ENCODE measurements at regions not wholly inside any gene's neighbourhood (a gene's known extent, or its start where the extent isn't known, plus 50 kb on each side); places are given as distances from the start of the nearest gene placed in this dataset.

- no peak for DNase-seq
Observed at GRCh38 chr5:171651102-171651501, 134.5 kb upstream of the SMIM23 start.

GRCh38 chr5:171654881-171655280 lies 130.7 kb upstream of the SMIM23 start:
- peak; percentile 34 to 54 (median 50) for DNase-seq

- DNase-seq: no peak
Observed at GRCh38 chr5:171657473-171657872, 128.1 kb upstream of the SMIM23 start.

- DNase-seq: no peak
Observed at GRCh38 chr5:171659896-171660295, 125.7 kb upstream of the SMIM23 start.

- peak; percentile 62 to 81 (median 74) for DNase-seq
Observed at GRCh38 chr5:171660434-171660833, 125.2 kb upstream of the SMIM23 start.

- DNase-seq: no peak
Observed at GRCh38 chr5:171661143-171661542, 124.5 kb upstream of the SMIM23 start.

GRCh38 chr5:171663311-171664085 lies 122.1 kb upstream of the SMIM23 start:
- no peak for DNase-seq

GRCh38 chr5:171664489-171664888 lies 121.1 kb upstream of the SMIM23 start:
- DNase-seq: no peak

GRCh38 chr5:171666815-171667214 lies 118.8 kb upstream of the SMIM23 start:
- DNase-seq: no peak

GRCh38 chr5:171667341-171668096 lies 118.1 kb upstream of the SMIM23 start:
- DNase-seq: no peak

- DNase-seq: no peak
Observed at GRCh38 chr5:171668097-171668412, 117.6 kb upstream of the SMIM23 start.

GRCh38 chr5:171669571-171669970 lies 116.0 kb upstream of the SMIM23 start:
- no peak for DNase-seq

GRCh38 chr5:171672556-171672955 lies 113.1 kb upstream of the SMIM23 start:
- no peak for DNase-seq

GRCh38 chr5:171673328-171673727 lies 112.3 kb upstream of the SMIM23 start:
- no peak for DNase-seq

GRCh38 chr5:171673840-171674239 lies 111.8 kb upstream of the SMIM23 start:
- no peak for DNase-seq

GRCh38 chr5:171675511-171675910 lies 110.1 kb upstream of the SMIM23 start:
- no peak for DNase-seq

GRCh38 chr5:171676286-171676944 lies 109.2 kb upstream of the SMIM23 start:
- peak; percentile 88 to 96 (median 92) for DNase-seq

GRCh38 chr5:171678646-171679045 lies 107.0 kb upstream of the SMIM23 start:
- no peak for DNase-seq

- no peak for DNase-seq
Observed at GRCh38 chr5:171680485-171680884, 105.1 kb upstream of the SMIM23 start.

GRCh38 chr5:171681061-171681460 lies 104.6 kb upstream of the SMIM23 start:
- no peak for DNase-seq

GRCh38 chr5:171681677-171682076 lies 103.9 kb upstream of the SMIM23 start:
- peak; percentile 83 to 93 (median 84) for DNase-seq

- DNase-seq: no peak
Observed at GRCh38 chr5:171682801-171683200, 102.8 kb upstream of the SMIM23 start.

- DNase-seq: no peak
Observed at GRCh38 chr5:171684169-171684568, 101.4 kb upstream of the SMIM23 start.

All from suppressor macrophage (primary cell).